ACC112 (cell line): ENCODE measurements at regions not wholly inside any gene's neighbourhood (a gene's known extent, or its start where the extent isn't known, plus 50 kb on each side); places are given as distances from the start of the nearest gene placed in this dataset.
"Not testable (repeated sequence)": the region's sequence is repeated elsewhere in the genome, so short reads cannot be mapped to it uniquely, and the experiment has no call there.

Experiments used
- H2AFZ ChIP-seq: fragments of 200-600 bp; sonication (generic); one replicate; pipeline ENCODE4 v1.6.0; 2017; ENCODE audit warnings: antibody characterized with exemption, low read length; ENCODE audit not compliant: unreplicated experiment
- H3K27ac ChIP-seq: fragments of 200-600 bp; sonication (generic); 2 replicates; pipeline ENCODE4 v1.5.1; 2014; ENCODE audit warnings: low read depth, mild to moderate bottlenecking, antibody characterized with exemption, low read length, moderate library complexity
- H3K27me3 ChIP-seq: fragments of 200-600 bp; sonication (generic); 2 replicates; pipeline ENCODE4 v1.6.1; 2014; ENCODE audit warnings: mild to moderate bottlenecking, antibody characterized with exemption, low read length, moderate library complexity, mixed read lengths; ENCODE audit not compliant: insufficient read depth
- H3K36me3 ChIP-seq: fragments of 200-600 bp; sonication (generic); 2 replicates; pipeline ENCODE4 v1.6.1; 2016; ENCODE audit warnings: mild to moderate bottlenecking, antibody characterized with exemption, low read length, moderate library complexity, mixed read lengths; ENCODE audit not compliant: insufficient read depth
- H3K4me1 ChIP-seq: fragments of 200-600 bp; sonication (generic); one replicate; pipeline ENCODE4 v1.6.1; 2016; ENCODE audit warnings: low read length, mixed read lengths; ENCODE audit not compliant: insufficient read depth, unreplicated experiment, control insufficient read depth
- H3K4me3 ChIP-seq: fragments of 200-600 bp; sonication (generic); 2 replicates; pipeline ENCODE4 v1.5.1; 2014; ENCODE audit warnings: mild to moderate bottlenecking, low read depth, low read length
- H3K79me2 ChIP-seq: fragments of 200-600 bp; sonication (generic); one replicate; pipeline ENCODE4 v1.6.0; 2016; ENCODE audit warnings: low read length; ENCODE audit not compliant: control insufficient read depth, unreplicated experiment, insufficient read depth

- H3K36me3 ChIP-seq: no peaks in the 10 kb centered on the region
- no peak overlapping the region for H2AFZ ChIP-seq
- no peak overlapping the region for H3K4me3 ChIP-seq
- no peaks in the 10 kb centered on the region for H3K27me3 ChIP-seq
- H3K4me1 ChIP-seq: peaks cover 43% of the 10 kb centered on the region
- no peak overlapping the region for H3K27ac ChIP-seq
- no peaks in the 10 kb centered on the region for H3K79me2 ChIP-seq
Measured at GRCh38 chr6:128599036-128599435, 78.6 kb upstream of the PTPRK start.

DNA sequence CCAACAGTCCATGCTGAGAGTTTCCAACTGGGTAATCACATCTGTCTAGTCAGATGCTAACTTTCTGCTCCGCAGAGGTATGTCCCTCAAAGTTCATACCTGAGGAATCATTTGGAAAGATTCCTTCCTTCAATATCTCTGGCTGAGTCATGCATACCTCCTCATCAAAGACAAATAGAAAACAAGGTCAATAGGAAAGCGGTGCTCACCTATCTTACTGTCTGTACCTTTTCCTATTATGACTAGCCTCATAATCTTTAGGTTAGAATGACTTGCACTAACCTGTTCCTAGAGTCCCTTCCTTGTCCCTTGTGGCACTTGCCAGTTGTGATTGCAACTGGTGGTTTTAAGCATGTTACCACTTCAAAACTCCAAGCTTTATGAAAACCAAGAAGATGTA lies 78.2 kb upstream of the PTPRK start:
- no peak overlapping the region for H3K27ac ChIP-seq
- H3K4me1 ChIP-seq: peaks cover 43% of the 10 kb centered on the region

GRCh38 chr6:128597956-128598355 lies 77.6 kb upstream of the PTPRK start:
- Histone ChIP-seq H2AFZ (no peak overlapping the region), H3K27ac (no peak overlapping the region), H3K4me1 (peaks cover 43% of the 10 kb centered on the region), H3K4me3 (no peak overlapping the region), H3K27me3 (no peaks in the 10 kb centered on the region), H3K36me3 (no peaks in the 10 kb centered on the region), H3K79me2 (no peaks in the 10 kb centered on the region)

More for the DNA sequence above, 78.2 kb upstream of the PTPRK start:
- Histone ChIP-seq H3K27me3 (no peaks in the 10 kb centered on the region), H3K4me3 (no peak overlapping the region), H3K79me2 (no peaks in the 10 kb centered on the region), H3K36me3 (no peaks in the 10 kb centered on the region), H2AFZ (no peak overlapping the region)

GRCh38 chr6:128597004-128597403 lies 76.6 kb upstream of the PTPRK start:
- H3K4me1 ChIP-seq: peaks cover 43% of the 10 kb centered on the region
- no peak overlapping the region for H3K4me3 ChIP-seq
- H3K27ac ChIP-seq: no peak overlapping the region
- no peaks in the 10 kb centered on the region for H3K27me3 ChIP-seq
- H3K36me3 ChIP-seq: no peaks in the 10 kb centered on the region
- no peaks in the 10 kb centered on the region for H3K79me2 ChIP-seq
- H2AFZ ChIP-seq: no peak overlapping the region

GRCh38 chr6:128595544-128595943 lies 75.1 kb upstream of the PTPRK start:
- no peaks in the 10 kb centered on the region for H3K27me3 ChIP-seq
- no peaks in the 10 kb centered on the region for H3K79me2 ChIP-seq
- no peak overlapping the region for H3K27ac ChIP-seq
- no peak overlapping the region for H2AFZ ChIP-seq
- H3K36me3 ChIP-seq: no peaks in the 10 kb centered on the region
- no peak overlapping the region for H3K4me3 ChIP-seq
- H3K4me1 ChIP-seq: peaks cover 34% of the 10 kb centered on the region

DNA sequence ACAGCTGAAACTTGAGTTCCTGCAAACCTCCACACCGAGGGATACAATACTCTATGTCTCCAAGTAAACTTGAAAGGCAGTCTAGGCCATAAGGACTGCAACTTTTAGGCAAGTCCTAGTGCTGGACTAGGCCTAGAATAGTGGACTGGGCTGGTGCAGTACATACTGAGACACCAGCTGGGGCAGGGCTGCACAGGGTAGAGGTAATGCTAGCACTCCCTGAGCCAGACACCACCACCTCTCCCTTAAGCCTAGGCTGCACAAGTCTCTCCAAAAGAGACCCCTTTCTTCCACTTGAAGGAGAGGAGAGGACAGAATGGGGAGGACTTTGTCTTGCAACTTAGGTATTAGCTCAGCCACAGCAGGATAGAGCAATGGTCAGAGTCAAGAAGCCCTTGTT lies 65.7 kb upstream of the PTPRK start:
- H3K4me3 ChIP-seq: no peak overlapping the region
- no peaks in the 10 kb centered on the region for H3K4me1 ChIP-seq
- H3K27me3 ChIP-seq: no peaks in the 10 kb centered on the region
- H3K27ac ChIP-seq: no peak overlapping the region
- no peaks in the 10 kb centered on the region for H3K79me2 ChIP-seq
- no peak overlapping the region for H2AFZ ChIP-seq
- H3K36me3 ChIP-seq: no peaks in the 10 kb centered on the region

DNA sequence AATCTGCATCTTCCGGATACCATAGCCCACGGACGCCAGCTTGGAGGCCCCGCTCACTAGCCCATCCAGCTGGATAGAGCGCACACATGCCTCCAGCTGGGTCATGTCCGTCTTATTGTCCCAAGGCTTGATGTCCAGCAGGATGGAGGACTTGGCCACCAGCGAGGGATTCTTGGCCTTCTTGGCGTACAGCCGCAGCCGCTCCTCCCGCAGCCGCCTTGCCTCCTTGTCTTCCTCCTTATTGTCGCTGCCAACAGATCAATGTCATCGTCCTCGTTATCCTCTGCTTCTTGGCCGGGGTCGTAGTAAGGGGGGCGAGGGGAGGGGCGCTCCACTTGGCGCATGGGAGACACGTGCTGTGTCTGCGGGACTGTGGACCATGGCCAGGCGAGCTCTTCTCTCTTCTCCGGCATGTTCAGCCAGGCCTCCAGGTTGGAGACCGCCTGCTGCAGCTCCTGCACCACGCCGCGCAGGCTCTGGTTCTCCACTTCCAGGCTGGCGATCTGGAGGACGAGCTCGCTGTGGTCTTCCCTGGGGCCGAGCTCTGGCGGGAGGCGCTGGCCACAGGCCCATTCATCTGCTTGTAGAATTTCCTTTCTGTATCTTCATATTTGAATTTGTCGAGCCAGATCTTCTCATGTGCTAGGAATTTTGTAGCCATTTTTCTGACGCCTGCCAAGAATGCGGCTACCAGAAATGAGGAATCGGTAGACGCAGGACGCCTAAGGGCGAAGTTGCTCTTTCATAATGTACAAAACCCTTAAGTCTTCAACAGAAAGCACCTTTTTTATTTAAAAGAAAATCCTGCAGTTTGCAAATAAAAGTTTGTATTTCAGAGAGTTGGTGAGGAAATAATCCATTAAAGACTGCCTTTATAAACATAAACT lies 60.1 kb upstream of the PTPRK start:
- Histone ChIP-seq H3K27ac (no peak overlapping the region), H3K36me3 (no peaks in the 10 kb centered on the region), H3K79me2 (no peaks in the 10 kb centered on the region), H3K4me3 (no peak overlapping the region), H2AFZ (no peak overlapping the region), H3K4me1 (peaks cover 3% of the 10 kb centered on the region), H3K27me3 (no peaks in the 10 kb centered on the region)

- H2AFZ ChIP-seq, H3K27me3 ChIP-seq, H3K36me3 ChIP-seq, H3K27ac ChIP-seq, H3K79me2 ChIP-seq, H3K4me3 ChIP-seq: not testable (repeated sequence)
- peaks cover 15% of the 10 kb centered on the region for H3K4me1 ChIP-seq
Measured at GRCh38 chr6:128575254-128575653, 54.9 kb upstream of the PTPRK start.

GRCh38 chr6:128574402-128574801 lies 54.0 kb upstream of the PTPRK start:
- Histone ChIP-seq H2AFZ (peak overlapping the region; percentile 39), H3K79me2 (no peaks in the 10 kb centered on the region), H3K27ac (no peak overlapping the region), H3K4me3 (no peak overlapping the region), H3K4me1 (peaks cover 21% of the 10 kb centered on the region), H3K27me3 (no peaks in the 10 kb centered on the region), H3K36me3 (no peaks in the 10 kb centered on the region)

GRCh38 chr6:128573036-128573435 lies 52.6 kb upstream of the PTPRK start:
- Histone ChIP-seq H3K27ac (no peak overlapping the region), H2AFZ (no peak overlapping the region), H3K4me3 (no peak overlapping the region), H3K79me2 (no peaks in the 10 kb centered on the region), H3K4me1 (peaks cover 24% of the 10 kb centered on the region), H3K27me3 (no peaks in the 10 kb centered on the region), H3K36me3 (no peaks in the 10 kb centered on the region)

GRCh38 chr6:128572294-128572693 lies 51.9 kb upstream of the PTPRK start:
- Histone ChIP-seq H3K4me3 (no peak overlapping the region), H3K79me2 (no peaks in the 10 kb centered on the region), H3K27ac (no peak overlapping the region), H3K36me3 (no peaks in the 10 kb centered on the region), H2AFZ (no peak overlapping the region), H3K27me3 (no peaks in the 10 kb centered on the region), H3K4me1 (peaks cover 29% of the 10 kb centered on the region)
